Common myeloid progenitor, CD34-positive (primary cell): ENCODE measurements at regions not wholly inside any gene's neighbourhood (a gene's known extent, or its start where the extent isn't known, plus 50 kb on each side); places are given as distances from the start of the nearest gene placed in this dataset.

Experiments used
- CTCF ChIA-PET: fragments of 350-600 bp; sonication (Branson Sonifier 250); formaldehyde crosslinking; loops from one replicate; lab custom pipeline; 2021; ENCODE audit warnings: antibody characterized with exemption; lab: Charles Lee
- POLR2A ChIA-PET: fragments of 350-600 bp; sonication (Branson Sonifier 250); formaldehyde crosslinking; loops from one replicate; lab custom pipeline; 2021; ENCODE audit warnings: antibody characterized with exemption; lab: Charles Lee
- DNase-seq, 3 donors: peaks; one replicate each; pipeline versions ENCODE4 v3.0.0 to v3.0.0-alpha.2; 2013
- H3K27ac ChIP-seq, 2 experiments: 1 replicate in 1 of 2; 2 replicates in 1 of 2; pipeline ENCODE4 v1.7.0; 2013; ENCODE audit warnings: inconsistent platforms in 2 of 2, low read length in 2 of 2, mild to moderate bottlenecking in 2 of 2, low read depth in 1 of 2, moderate library complexity in 1 of 2; ENCODE audit not compliant: severe bottlenecking in 2 of 2, insufficient read depth in 1 of 2, poor library complexity in 1 of 2
- H3K27me3 ChIP-seq, 5 experiments: replicated peaks in 2 of 5; 1 replicate in 3 of 5; 2 replicates in 2 of 5; pipeline versions ENCODE4 v1.6.1 to v1.7.0; 2013; ENCODE audit warnings: low read length in 4 of 5, mild to moderate bottlenecking in 2 of 5, moderate library complexity in 2 of 5, inconsistent platforms in 1 of 5; ENCODE audit not compliant: insufficient read depth in 5 of 5, control insufficient read depth in 4 of 5
- H3K36me3 ChIP-seq, 4 experiments: 1 replicate in 2 of 4; 2 replicates in 2 of 4; pipeline versions ENCODE4 v1.6.1 to v1.7.0; 2013; ENCODE audit warnings: low read length in 3 of 4, control low read depth in 1 of 4, mild to moderate bottlenecking in 1 of 4; ENCODE audit not compliant: control insufficient read depth in 4 of 4, insufficient read depth in 4 of 4
- H3K4me1 ChIP-seq, 4 experiments: 1 replicate in 3 of 4; 2 replicates in 1 of 4; pipeline versions ENCODE4 v1.6.1 to v1.7.1; 2013; ENCODE audit warnings: low read length in 3 of 4, mild to moderate bottlenecking in 3 of 4, control low read depth in 1 of 4, inconsistent platforms in 1 of 4, moderate library complexity in 1 of 4; ENCODE audit not compliant: control insufficient read depth in 4 of 4, insufficient read depth in 4 of 4; ENCODE audit errors: control extremely low read depth in 1 of 4
- H3K4me3 ChIP-seq, 7 experiments: 1 replicate in 4 of 7; 2 replicates in 3 of 7; pipeline versions ENCODE4 v1.5.1 to v1.7.0; 2013; ENCODE audit warnings: mild to moderate bottlenecking in 7 of 7, low read length in 6 of 7, moderate library complexity in 6 of 7, inconsistent platforms in 2 of 7, low read depth in 2 of 7, control low read depth in 1 of 7; ENCODE audit not compliant: insufficient read depth in 4 of 7, control insufficient read depth in 1 of 7; ENCODE audit errors: extremely low read depth in 1 of 7
- H3K9me3 ChIP-seq, 5 experiments: 1 replicate in 4 of 5; 2 replicates in 1 of 5; pipeline versions ENCODE4 v1.6.1 to v1.7.1; 2013; ENCODE audit warnings: low read length in 4 of 5, mild to moderate bottlenecking in 2 of 5, inconsistent platforms in 1 of 5, low read depth in 1 of 5, moderate library complexity in 1 of 5; ENCODE audit not compliant: control insufficient read depth in 4 of 5, insufficient read depth in 2 of 5; ENCODE audit errors: control extremely low read depth in 1 of 5
- WGBS: methylation state at CpG from one replicate; pipeline ENCODE4 v1.1.5; 2013; ENCODE audit not compliant: insufficient coverage; 5-methylcytosine and 5-hydroxymethylcytosine counted together

GRCh38 chr5:164869325-164869724, 1363.9 kb downstream of the MAT2B start:
- H3K4me1 ChIP-seq: peaks cover 3 to 15% (median 5%) of the 10 kb centered on the region in 4 experiments
- no peak overlapping the region for H3K4me3 ChIP-seq
- ChIA-PET POLR2A (no interaction called here), CTCF (interaction anchor here (0.6 kb wide), 1 partner anchor 1417 kb away, joined by 3 read pairs; no protein-coding TSS in a partner anchor)
- DNase-seq: no peak
- WGBS: 100% methylated on average over 2 of the region's 4 CpGs
- H3K36me3 ChIP-seq: no peaks in the 10 kb centered on the region
- H3K9me3 ChIP-seq: no peaks in the 10 kb centered on the region
- H3K27ac ChIP-seq: no peak overlapping the region
- H3K27me3 ChIP-seq: no peaks in the 10 kb centered on the region

GRCh38 chr5:164876793-164877192, 1371.4 kb downstream of the MAT2B start:
- DNase-seq: no peak
- CTCF ChIA-PET: no interaction called here
- Histone ChIP-seq H3K27ac (no peak overlapping the region), H3K36me3 (no peaks in the 10 kb centered on the region), H3K4me3 (no peak overlapping the region), H3K4me1 (no peaks in the 10 kb centered on the region), H3K27me3 (no peaks in the 10 kb centered on the region), H3K9me3 (peaks cover 0 to 5% (median 1%) of the 10 kb centered on the region in 5 experiments)
- WGBS: 100% methylated on average over 1 of the region's 1 CpG
- POLR2A ChIA-PET: no interaction called here

GRCh38 chr5:164881442-164881841, 1376.0 kb downstream of the MAT2B start:
- Histone ChIP-seq H3K4me3 (no peak overlapping the region), H3K36me3 (no peaks in the 10 kb centered on the region), H3K9me3 (peaks cover 0 to 2% (median 1%) of the 10 kb centered on the region in 5 experiments), H3K4me1 (no peaks in the 10 kb centered on the region), H3K27me3 (no peaks in the 10 kb centered on the region), H3K27ac (no peak overlapping the region)
- DNase-seq: no peak
- WGBS: 96% methylated on average over 6 of the region's 12 CpGs
- ChIA-PET CTCF (no interaction called here), POLR2A (no interaction called here)

- H3K36me3 ChIP-seq: no peaks in the 10 kb centered on the region
- no peak overlapping the region for H3K4me3 ChIP-seq
- H3K27ac ChIP-seq: no peak overlapping the region
- no peak for DNase-seq
- CTCF ChIA-PET: no interaction called here
- POLR2A ChIA-PET: no interaction called here
- H3K9me3 ChIP-seq: no peaks in the 10 kb centered on the region
- H3K4me1 ChIP-seq: no peaks in the 10 kb centered on the region
- no peaks in the 10 kb centered on the region for H3K27me3 ChIP-seq
- WGBS: 96% methylated on average over 3 of the region's 3 CpGs
Measured at GRCh38 chr5:164885179-164885578, 1379.8 kb downstream of the MAT2B start.

- H3K4me1 ChIP-seq: no peaks in the 10 kb centered on the region
- no peak for DNase-seq
- POLR2A ChIA-PET: no interaction called here
- no peak overlapping the region for H3K27ac ChIP-seq
- no peaks in the 10 kb centered on the region for H3K36me3 ChIP-seq
- WGBS: 75% methylated on average over 4 of the region's 5 CpGs
- no peaks in the 10 kb centered on the region for H3K27me3 ChIP-seq
- no peak overlapping the region for H3K4me3 ChIP-seq
- CTCF ChIA-PET: no interaction called here
- peaks cover 0 to 4% (median 0%) of the 10 kb centered on the region in 5 experiments for H3K9me3 ChIP-seq
Measured at GRCh38 chr5:164893071-164893470, 1387.7 kb downstream of the MAT2B start.

DNA sequence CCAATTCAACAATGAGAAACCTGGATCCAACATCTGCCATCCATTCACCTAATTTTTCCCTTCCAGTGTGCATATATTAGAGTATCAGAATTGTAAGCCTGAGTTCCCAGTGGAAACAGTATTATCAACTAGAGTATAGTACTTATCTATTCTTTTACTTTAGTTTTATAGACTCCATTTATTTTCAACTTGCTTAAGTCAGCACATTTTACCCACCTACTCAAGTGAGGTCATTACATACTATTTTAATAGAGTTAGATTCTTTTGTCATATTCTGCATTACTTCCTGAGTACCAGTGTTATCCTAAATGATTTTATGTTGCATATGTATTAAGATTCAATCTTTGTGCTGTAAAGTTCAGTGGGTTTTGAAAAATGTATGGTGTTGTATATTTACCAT, 1393.3 kb downstream of the MAT2B start:
- Histone ChIP-seq H3K9me3 (no peaks in the 10 kb centered on the region), H3K27ac (no peak overlapping the region), H3K4me3 (no peak overlapping the region), H3K27me3 (no peaks in the 10 kb centered on the region), H3K4me1 (no peaks in the 10 kb centered on the region), H3K36me3 (no peaks in the 10 kb centered on the region)
- POLR2A ChIA-PET: no interaction called here
- CTCF ChIA-PET: no interaction called here
- DNase-seq: no peak

DNA sequence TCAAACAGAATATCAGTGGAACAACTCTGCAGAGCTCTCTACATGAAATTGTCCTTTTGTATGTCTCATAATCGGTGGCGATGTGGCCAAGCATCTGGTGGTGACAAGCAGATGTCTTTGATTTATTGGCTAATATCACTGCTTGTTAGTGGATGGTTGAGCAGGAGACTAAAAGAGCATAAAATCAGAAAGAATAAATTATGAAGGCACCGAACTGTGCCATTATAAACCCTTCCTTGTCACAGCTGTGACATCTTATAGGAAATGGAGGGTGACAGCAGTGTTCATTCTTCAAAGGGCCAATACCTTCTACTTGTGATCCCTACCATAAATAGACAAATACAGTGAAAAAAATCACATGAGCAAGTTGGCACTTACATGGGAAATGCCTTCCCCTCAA, 1404.3 kb downstream of the MAT2B start:
- ChIA-PET CTCF (no interaction called here), POLR2A (no interaction called here)
- Histone ChIP-seq H3K4me1 (no peaks in the 10 kb centered on the region), H3K27ac (no peak overlapping the region), H3K9me3 (no peaks in the 10 kb centered on the region), H3K27me3 (no peaks in the 10 kb centered on the region), H3K4me3 (no peak overlapping the region), H3K36me3 (no peaks in the 10 kb centered on the region)
- DNase-seq: no peak
- WGBS: 100% methylated on average over 3 of the region's 3 CpGs
